GM18868 (cell line): ENCODE measurements at regions not wholly inside any gene's neighbourhood (a gene's known extent, or its start where the extent isn't known, plus 50 kb on each side); places are given as distances from the start of the nearest gene placed in this dataset.
A peak's percentile ranks its signal among the peaks of the same experiment; 100 is the strongest.

ENCODE experiments used
- ATAC-seq: cut with Tn5 transposase; IDR thresholded peaks from one replicate; pipeline ENCODE4 v1.9.1; 2021; ENCODE audit warnings: mild to moderate bottlenecking, moderate library complexity; ENCODE audit not compliant: unreplicated experiment

- no peak for ATAC-seq
Observed at GRCh38 chrX:97763981-97764380, 880.3 kb downstream of the RPA4 start.

- ATAC-seq = no peak
Observed at GRCh38 chrX:97766501-97767095, 882.9 kb downstream of the RPA4 start.

- ATAC-seq = peak; percentile 59
Observed at GRCh38 chrX:97787311-97787710, 903.6 kb downstream of the RPA4 start.

GRCh38 chrX:97787849-97788248 is 904.1 kb downstream of the RPA4 start:
- ATAC-seq = peak; percentile 75

- ATAC-seq = no peak
Observed at GRCh38 chrX:97790850-97791249, 907.1 kb downstream of the RPA4 start.

GRCh38 chrX:97797076-97797475 is 913.4 kb downstream of the RPA4 start:
- no peak for ATAC-seq

GRCh38 chrX:97806238-97806637 is 922.5 kb downstream of the RPA4 start:
- no peak for ATAC-seq

GRCh38 chrX:97806946-97807345 is 923.2 kb downstream of the RPA4 start:
- no peak for ATAC-seq

- no peak for ATAC-seq
Observed at GRCh38 chrX:97820170-97820569, 936.5 kb downstream of the RPA4 start.

GRCh38 chrX:97828471-97828870 is 944.8 kb downstream of the RPA4 start:
- no peak for ATAC-seq

GRCh38 chrX:97835969-97836368 is 952.3 kb downstream of the RPA4 start:
- no peak for ATAC-seq

GRCh38 chrX:97841544-97842179 is 958.0 kb downstream of the RPA4 start:
- ATAC-seq = no peak

GRCh38 chrX:97842468-97843199 is 958.9 kb downstream of the RPA4 start:
- no peak for ATAC-seq

GRCh38 chrX:97843200-97843811 is 959.6 kb downstream of the RPA4 start:
- no peak for ATAC-seq

GRCh38 chrX:97844161-97844560 is 960.5 kb downstream of the RPA4 start:
- no peak for ATAC-seq

- no peak for ATAC-seq
Observed at GRCh38 chrX:97844943-97845342, 961.2 kb downstream of the RPA4 start.

- no peak for ATAC-seq
Observed at GRCh38 chrX:97845451-97845850, 961.7 kb downstream of the RPA4 start.

- no peak for ATAC-seq
Observed at GRCh38 chrX:97846228-97846627, 962.5 kb downstream of the RPA4 start.

GRCh38 chrX:97846718-97847237 is 963.1 kb downstream of the RPA4 start:
- no peak for ATAC-seq

GRCh38 chrX:97847885-97848679 is 964.4 kb downstream of the RPA4 start:
- no peak for ATAC-seq

- no peak for ATAC-seq
Observed at GRCh38 chrX:97849951-97850350, 966.2 kb downstream of the RPA4 start.
